HG03558 (cell line): ENCODE measurements at regions not wholly inside any gene's neighbourhood (a gene's known extent, or its start where the extent isn't known, plus 50 kb on each side); places are given as distances from the start of the nearest gene placed in this dataset.

Source experiments
- ATAC-seq: cut with Tn5 transposase; IDR thresholded peaks from one replicate; pipeline ENCODE4 v1.9.1; 2021; ENCODE audit warnings: moderate number of reproducible peaks; ENCODE audit not compliant: unreplicated experiment; ENCODE audit errors: extremely low read depth

- ATAC-seq = no peak
Measured at GRCh38 chr11:115599125-115599524, 94.9 kb upstream of the CADM1 start.

- ATAC-seq = no peak
Measured at GRCh38 chr11:115598257-115598901, 94.2 kb upstream of the CADM1 start.

- no peak for ATAC-seq
Measured at GRCh38 chr11:115591380-115591779, 87.2 kb upstream of the CADM1 start.

- ATAC-seq = no peak
Measured at GRCh38 chr11:115590254-115590653, 86.0 kb upstream of the CADM1 start.

- ATAC-seq = no peak
Measured at GRCh38 chr11:115587718-115588342, 83.6 kb upstream of the CADM1 start.

GRCh38 chr11:115585361-115586024 is 81.3 kb upstream of the CADM1 start:
- ATAC-seq = peak; percentile 67

GRCh38 chr11:115581871-115582639 is 77.8 kb upstream of the CADM1 start:
- ATAC-seq = no peak

- ATAC-seq = no peak
Measured at GRCh38 chr11:115580927-115581680, 76.9 kb upstream of the CADM1 start.

GRCh38 chr11:115580416-115580815 is 76.2 kb upstream of the CADM1 start:
- ATAC-seq = no peak

- no peak for ATAC-seq
Measured at GRCh38 chr11:115579181-115579825, 75.1 kb upstream of the CADM1 start.

GRCh38 chr11:115578275-115578674 is 74.1 kb upstream of the CADM1 start:
- no peak for ATAC-seq

- ATAC-seq = no peak
Measured at GRCh38 chr11:115577701-115578100, 73.5 kb upstream of the CADM1 start.

- no peak for ATAC-seq
Measured at GRCh38 chr11:115576606-115577380, 72.6 kb upstream of the CADM1 start.

GRCh38 chr11:115572551-115572950 is 68.3 kb upstream of the CADM1 start:
- ATAC-seq = no peak

- no peak for ATAC-seq
Measured at GRCh38 chr11:115566180-115566764, 62.1 kb upstream of the CADM1 start.

- no peak for ATAC-seq
Measured at GRCh38 chr11:115564851-115565250, 60.6 kb upstream of the CADM1 start.

GRCh38 chr11:115561116-115561515 is 56.9 kb upstream of the CADM1 start:
- no peak for ATAC-seq

- no peak for ATAC-seq
Measured at GRCh38 chr11:115558635-115559034, 54.4 kb upstream of the CADM1 start.

- ATAC-seq = no peak
Measured at GRCh38 chr11:115557681-115558080, 53.5 kb upstream of the CADM1 start.
